Heart left ventricle (tissue), 13 donors: ENCODE measurements at regions not wholly inside any gene's neighbourhood (a gene's known extent, or its start where the extent isn't known, plus 50 kb on each side); places are given as distances from the start of the nearest gene placed in this dataset.

Experiments
- POLR2A ChIP-seq, 2 donors: fragments of 450-650 bp; IDR thresholded peaks; one replicate each; pipeline ENCODE4 v1.6.1; 2017; ENCODE audit warnings: antibody characterized with exemption in 2 of 2, mild to moderate bottlenecking in 2 of 2, moderate library complexity in 2 of 2
- TF ChIP-seq, protein P1 (sequence below), 12 donors: fragments of 200-600 bp; sonication (generic) in 4 of 12; IDR thresholded peaks; one replicate each; pipeline versions ENCODE4 v1.5.0 to v1.8.0; 2018 to 2022; ENCODE audit warnings: antibody characterized with exemption in 12 of 12, mild to moderate bottlenecking in 5 of 12
- donor health status: ischemic (EF 13 %, LVEDD 7.1; RV severe dilation, severe dysfunction).
- donor health status: DM: no; HTN: yes; CAD: no.
- donor health status: DM: no; HTN: no; CAD: no.
- donor health status: ischemic (EF 25% LVEDD 6.9; RV normal size, moderate dysfunction).
- donor health status: ischemic (EF 25% LVEDD 5.7; RV mildly dilated, moderate dysfunction).
- donor health status: ischemic (EF 35%, LVEDD 5.7; RV mildly dilated, moderate dysfunction).
- donor health status: nonischemic (EF 11% LVEDD 7.7; RV severe dilation, severe dysfunction).
- donor health status: DM: yes; HTN: yes; CAD: no.
- donor health status: PGD.
- donor health status: ischemic (EF 29% LVEDD 5.4; RV normal size, mild dysfunction).
- donor health status: nonischemic (EF 23%, LVEDD 6.1; RV moderate dilation, normal function).

DNA sequence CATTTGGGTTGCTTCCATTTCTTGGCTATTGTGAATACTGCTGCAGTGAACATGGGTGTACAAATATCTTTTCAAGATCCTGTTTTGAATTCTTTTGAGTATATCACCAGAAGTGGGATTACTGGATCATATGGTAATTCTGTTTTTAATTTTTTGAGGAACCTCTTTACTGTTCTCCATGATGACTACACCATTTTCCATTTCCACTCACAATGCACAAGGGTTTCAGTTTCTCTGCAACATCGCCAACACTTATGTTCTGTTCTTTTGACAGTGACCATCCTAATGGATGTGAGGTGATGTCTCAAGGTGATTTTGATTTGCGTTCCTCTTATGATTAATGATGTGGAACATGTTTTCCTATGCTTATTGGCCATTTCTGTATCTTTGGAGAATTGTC is 214.4 kb upstream of the ZFP64 start:
- TF ChIP-seq, protein P1, sequence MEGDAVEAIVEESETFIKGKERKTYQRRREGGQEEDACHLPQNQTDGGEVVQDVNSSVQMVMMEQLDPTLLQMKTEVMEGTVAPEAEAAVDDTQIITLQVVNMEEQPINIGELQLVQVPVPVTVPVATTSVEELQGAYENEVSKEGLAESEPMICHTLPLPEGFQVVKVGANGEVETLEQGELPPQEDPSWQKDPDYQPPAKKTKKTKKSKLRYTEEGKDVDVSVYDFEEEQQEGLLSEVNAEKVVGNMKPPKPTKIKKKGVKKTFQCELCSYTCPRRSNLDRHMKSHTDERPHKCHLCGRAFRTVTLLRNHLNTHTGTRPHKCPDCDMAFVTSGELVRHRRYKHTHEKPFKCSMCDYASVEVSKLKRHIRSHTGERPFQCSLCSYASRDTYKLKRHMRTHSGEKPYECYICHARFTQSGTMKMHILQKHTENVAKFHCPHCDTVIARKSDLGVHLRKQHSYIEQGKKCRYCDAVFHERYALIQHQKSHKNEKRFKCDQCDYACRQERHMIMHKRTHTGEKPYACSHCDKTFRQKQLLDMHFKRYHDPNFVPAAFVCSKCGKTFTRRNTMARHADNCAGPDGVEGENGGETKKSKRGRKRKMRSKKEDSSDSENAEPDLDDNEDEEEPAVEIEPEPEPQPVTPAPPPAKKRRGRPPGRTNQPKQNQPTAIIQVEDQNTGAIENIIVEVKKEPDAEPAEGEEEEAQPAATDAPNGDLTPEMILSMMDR (IDR thresholded peaks at IDR 0.05), result no peak
- no peak for TF ChIP-seq POLR2A (IDR thresholded peaks at IDR 0.05)
